Heart left ventricle (tissue), 13 donors: ENCODE measurements at regions not wholly inside any gene's neighbourhood (a gene's known extent, or its start where the extent isn't known, plus 50 kb on each side); places are given as distances from the start of the nearest gene placed in this dataset.

Experiments
- CTCF ChIP-seq, 12 donors: fragments of 200-600 bp; sonication (generic) in 4 of 12; IDR thresholded peaks; one replicate each; pipeline versions ENCODE4 v1.5.0 to v1.8.0; 2018 to 2022; ENCODE audit warnings: antibody characterized with exemption in 12 of 12, mild to moderate bottlenecking in 5 of 12
- POLR2A ChIP-seq, 2 donors: fragments of 450-650 bp; IDR thresholded peaks; one replicate each; pipeline ENCODE4 v1.6.1; 2017; ENCODE audit warnings: antibody characterized with exemption in 2 of 2, mild to moderate bottlenecking in 2 of 2, moderate library complexity in 2 of 2
- donor health status: ischemic (EF 13 %, LVEDD 7.1; RV severe dilation, severe dysfunction).
- donor health status: DM: no; HTN: yes; CAD: no.
- donor health status: DM: no; HTN: no; CAD: no.
- donor health status: ischemic (EF 25% LVEDD 6.9; RV normal size, moderate dysfunction).
- donor health status: ischemic (EF 25% LVEDD 5.7; RV mildly dilated, moderate dysfunction).
- donor health status: ischemic (EF 35%, LVEDD 5.7; RV mildly dilated, moderate dysfunction).
- donor health status: nonischemic (EF 11% LVEDD 7.7; RV severe dilation, severe dysfunction).
- donor health status: DM: yes; HTN: yes; CAD: no.
- donor health status: PGD.
- donor health status: ischemic (EF 29% LVEDD 5.4; RV normal size, mild dysfunction).
- donor health status: nonischemic (EF 23%, LVEDD 6.1; RV moderate dilation, normal function).

- TF ChIP-seq CTCF (IDR thresholded peaks at IDR 0.05) (no peak), POLR2A (IDR thresholded peaks at IDR 0.05) (no peak)
These were observed 896.1 kb downstream of the CENPC start for GRCh38 chr4:66649236-66649635.
